ENCODE measurements at regions not wholly inside any gene's neighbourhood (a gene's known extent, or its start where the extent isn't known, plus 50 kb on each side); places are given as distances from the start of the nearest gene placed in this dataset.

- DNase-seq (ENCODE audit: low spot score) = no peak
- no peak for TF ChIP-seq CTCF (IDR thresholded peaks at IDR 0.05; ENCODE audit: extremely low read depth, insufficient read depth, missing control alignments)
- in situ Hi-C loops (cut with MboI; ENCODE audit: low pct_unique_long_range_greater_than_20kb, low sequenced_read_pairs, unreplicated experiment) = no loop called here
Measured at GRCh38 chr11:106451228-106451922, 373.9 kb downstream of the AASDHPPT start.

- TF ChIP-seq CTCF (IDR thresholded peaks at IDR 0.05; ENCODE audit: extremely low read depth, insufficient read depth, missing control alignments) = no peak
- DNase-seq (ENCODE audit: low spot score) = no peak
- in situ Hi-C loops (cut with MboI; ENCODE audit: low pct_unique_long_range_greater_than_20kb, low sequenced_read_pairs, unreplicated experiment) = no loop called here
Measured at GRCh38 chr11:106456647-106457046, 379.2 kb downstream of the AASDHPPT start.

GRCh38 chr11:106457727-106458126, 380.3 kb downstream of the AASDHPPT start:
- no peak for TF ChIP-seq CTCF (IDR thresholded peaks at IDR 0.05; ENCODE audit: extremely low read depth, insufficient read depth, missing control alignments)
- in situ Hi-C loops (cut with MboI; ENCODE audit: low pct_unique_long_range_greater_than_20kb, low sequenced_read_pairs, unreplicated experiment) = no loop called here
- DNase-seq (ENCODE audit: low spot score) = no peak

- TF ChIP-seq CTCF (IDR thresholded peaks at IDR 0.05; ENCODE audit: extremely low read depth, insufficient read depth, missing control alignments) = no peak
- in situ Hi-C loops (cut with MboI; ENCODE audit: low pct_unique_long_range_greater_than_20kb, low sequenced_read_pairs, unreplicated experiment) = no loop called here
- no peak for DNase-seq (ENCODE audit: low spot score)
Measured at GRCh38 chr11:106459135-106459534, 381.7 kb downstream of the AASDHPPT start.

GRCh38 chr11:106461148-106461691, 383.8 kb downstream of the AASDHPPT start:
- in situ Hi-C loops (cut with MboI; ENCODE audit: low pct_unique_long_range_greater_than_20kb, low sequenced_read_pairs, unreplicated experiment) = no loop called here
- TF ChIP-seq CTCF (IDR thresholded peaks at IDR 0.05; ENCODE audit: extremely low read depth, insufficient read depth, missing control alignments) = no peak
- no peak for DNase-seq (ENCODE audit: low spot score)

- no peak for TF ChIP-seq CTCF (IDR thresholded peaks at IDR 0.05; ENCODE audit: extremely low read depth, insufficient read depth, missing control alignments)
- DNase-seq (ENCODE audit: low spot score) = no peak
- in situ Hi-C loops (cut with MboI; ENCODE audit: low pct_unique_long_range_greater_than_20kb, low sequenced_read_pairs, unreplicated experiment) = no loop called here
Measured at GRCh38 chr11:106461839-106462545, 384.5 kb downstream of the AASDHPPT start.
